ENCODE measurements at regions not wholly inside any gene's neighbourhood (a gene's known extent, or its start where the extent isn't known, plus 50 kb on each side); places are given as distances from the start of the nearest gene placed in this dataset. TPM values are rescaled to one million over a fixed set of nuclear protein-coding genes. Genes with fewer than 3 reads are reported as not detected.
"Not testable (repeated sequence)": the region's sequence is repeated elsewhere in the genome, so short reads cannot be mapped to it uniquely, and the experiment has no call there.

DNA sequence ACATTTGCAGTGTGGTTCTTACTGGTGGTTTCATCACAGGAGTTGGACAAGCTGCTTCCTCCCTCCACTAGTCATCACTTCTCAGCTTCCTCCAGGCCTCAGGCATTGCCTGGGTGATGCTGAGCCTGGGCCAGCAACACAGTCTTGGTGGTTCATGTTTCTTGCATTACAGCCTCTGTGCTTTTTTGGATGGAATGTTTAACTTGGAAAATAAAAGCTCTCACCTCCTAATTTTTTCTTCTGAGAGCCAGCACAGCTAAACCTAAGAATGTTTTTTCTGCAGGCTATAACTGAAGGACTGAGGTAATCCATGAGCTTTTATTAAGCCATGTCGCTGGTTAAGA is 66.1 kb upstream of the RHOU start:
- DNase-seq, result no peak

DNA sequence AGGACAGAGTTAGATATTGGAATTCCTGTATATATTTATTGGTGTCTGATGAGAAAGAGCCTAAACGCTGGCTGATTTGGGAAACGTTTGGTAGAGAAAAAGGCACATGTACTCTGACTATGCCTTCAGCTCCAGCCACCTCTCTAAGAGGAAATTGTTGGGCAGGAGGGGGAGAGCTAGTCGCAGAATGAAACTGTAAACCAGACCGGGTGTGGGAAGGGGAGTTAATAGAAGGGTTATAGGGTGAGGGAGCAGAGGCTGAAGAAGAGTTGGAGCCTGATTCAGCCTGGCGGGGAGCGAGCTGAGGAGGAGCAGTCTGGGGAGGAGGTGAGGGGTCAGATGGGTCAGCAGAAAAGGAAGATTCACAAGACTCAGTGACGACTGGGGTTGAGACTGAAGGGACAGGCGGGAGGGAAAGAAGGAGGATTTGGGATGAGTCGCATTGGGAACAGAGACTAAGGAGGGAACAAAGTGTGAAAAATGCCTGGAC is 54.2 kb upstream of the RHOU start:
- not testable (repeated sequence) for DNase-seq

DNA sequence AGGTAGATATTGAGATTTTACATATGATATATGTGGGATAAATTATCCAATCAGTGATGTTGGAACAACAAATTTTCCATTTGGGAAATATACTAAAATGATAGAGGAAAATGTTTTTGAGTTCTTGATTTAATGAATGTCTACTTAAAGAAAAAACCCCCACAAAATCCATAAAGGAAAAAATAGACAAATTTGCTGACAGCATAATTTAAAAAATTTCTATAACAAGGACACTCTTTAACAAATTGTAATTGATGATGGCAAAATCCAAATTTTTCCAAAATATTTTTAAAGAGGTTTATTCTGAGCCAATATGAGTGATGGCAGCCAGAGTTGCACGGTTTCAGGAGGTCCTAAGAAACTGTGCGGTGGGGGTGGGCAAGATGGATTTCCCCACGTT is 51.9 kb upstream of the RHOU start:
- DNase-seq, result no peak

DNA sequence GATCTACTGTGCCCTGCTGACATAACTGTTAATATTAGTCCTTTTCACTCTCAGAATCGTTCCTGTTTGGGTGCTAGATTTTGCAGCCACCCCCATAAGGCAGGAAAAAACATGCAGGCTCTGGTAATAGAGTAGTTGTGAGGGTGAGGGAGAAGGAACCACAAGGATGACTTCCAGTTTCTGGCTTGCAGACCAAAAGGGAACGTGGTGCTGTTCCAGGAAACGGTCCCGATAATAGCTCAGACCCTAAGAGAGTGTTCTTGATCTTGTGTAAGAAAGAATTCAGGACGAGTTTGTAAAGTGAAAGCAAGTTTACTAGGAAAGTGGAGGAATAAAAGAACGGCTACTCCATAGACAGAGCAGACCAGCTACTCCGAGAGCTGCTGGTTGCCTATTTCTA is 50.7 kb upstream of the RHOU start:
- no peak for DNase-seq

DNA sequence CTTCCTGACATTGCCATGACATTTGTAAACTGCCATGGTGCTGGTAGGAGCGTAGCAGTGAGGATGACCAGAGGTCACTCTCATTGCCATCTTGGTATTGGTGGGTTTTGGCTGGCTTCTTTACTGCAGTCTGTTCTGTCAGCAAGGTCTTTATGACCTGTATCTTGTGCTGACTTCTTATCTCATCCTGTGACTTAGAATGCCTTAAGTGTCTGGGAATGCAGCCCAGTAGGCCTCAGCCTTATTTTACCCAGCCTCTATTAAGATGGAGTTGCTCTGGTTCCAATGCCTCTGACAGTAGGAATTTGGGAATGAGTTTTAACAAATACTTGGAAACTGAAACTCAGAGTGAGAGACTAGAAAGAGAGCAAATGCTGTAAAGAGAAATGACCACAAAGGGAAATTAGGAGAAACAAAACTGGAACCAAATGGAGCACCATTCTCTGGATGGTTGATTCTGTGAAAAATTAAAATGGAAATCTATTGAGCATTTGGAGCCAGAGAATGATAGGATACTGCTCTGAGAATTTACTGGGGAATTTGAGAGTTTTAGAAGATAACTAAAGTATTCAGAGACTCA is 50.1 kb upstream of the RHOU start:
- no peak for DNase-seq

Small RNA genes in the stretch of these regions (small RNA-seq; reads per million reads assigned to genes)
- gene RF00432 (ENCODE audit: low replicate concordance), result not detected
- gene RNA5S10 (ENCODE audit: low replicate concordance), result not detected
- gene RNA5S11 (ENCODE audit: low replicate concordance), result not detected
- gene RNA5S12 (ENCODE audit: low replicate concordance), result not detected
- not detected for gene RNA5S13 (ENCODE audit: low replicate concordance)
- not detected for gene RNA5S14 (ENCODE audit: low replicate concordance)
- gene RNA5S15 (ENCODE audit: low replicate concordance), result not detected
- gene RNA5S16 (ENCODE audit: low replicate concordance), result not detected
- not detected for gene RNA5S17 (ENCODE audit: low replicate concordance)
- gene RNA5S2 (ENCODE audit: low replicate concordance), result not detected
- gene RNA5S3 (ENCODE audit: low replicate concordance), result not detected
- not detected for gene RNA5S4 (ENCODE audit: low replicate concordance)
- gene RNA5S5 (ENCODE audit: low replicate concordance), result not detected
- gene RNA5S6 (ENCODE audit: low replicate concordance), result not detected
- not detected for gene RNA5S7 (ENCODE audit: low replicate concordance)
- gene RNA5S8 (ENCODE audit: low replicate concordance), result not detected
- gene RNA5S9 (ENCODE audit: low replicate concordance), result not detected
- gene RNA5SP18 (ENCODE audit: low replicate concordance), result not detected

All from tongue (tissue), 2 donors.